ENCODE measurements at regions not wholly inside any gene's neighbourhood (a gene's known extent, or its start where the extent isn't known, plus 50 kb on each side); places are given as distances from the start of the nearest gene placed in this dataset.

- Histone ChIP-seq H3K4me3 (no peak overlapping the region), H3K36me3 (no peaks in the 10 kb centered on the region), H3K27ac (peak overlapping the region; percentile 69), H3K9me3 (no peaks in the 10 kb centered on the region), H3K4me1 (peaks cover 27% of the 10 kb centered on the region), H3K27me3 (no peaks in the 10 kb centered on the region)
- no peak for DNase-seq (ENCODE audit: extremely low spot score in 2 of 2)
- TF ChIP-seq CTCF (IDR thresholded peaks at IDR 0.05) (no peak), POLR2AphosphoS5 (IDR thresholded peaks at IDR 0.05; ENCODE audit: insufficient read depth in 1 of 2, low read depth in 1 of 2) (peak in 1 of 2 donors; percentile 90)
- intact Hi-C loops (cut with DNase I): no loop called here
Observed at GRCh38 chr12:91931111-91931510, 214.5 kb downstream of the BTG1 start.

- intact Hi-C loops (cut with DNase I): no loop called here
- no peak for DNase-seq (ENCODE audit: extremely low spot score in 2 of 2)
- H3K27me3 ChIP-seq: no peaks in the 10 kb centered on the region
Observed at GRCh38 chr12:91928501-91928900, 217.1 kb downstream of the BTG1 start.

GRCh38 chr12:91926848-91927247 lies 218.8 kb downstream of the BTG1 start:
- H3K36me3 ChIP-seq: no peaks in the 10 kb centered on the region
- no peak for DNase-seq (ENCODE audit: extremely low spot score in 2 of 2)
- H3K4me3 ChIP-seq: no peak overlapping the region
- TF ChIP-seq CTCF (IDR thresholded peaks at IDR 0.05) (no peak), POLR2AphosphoS5 (IDR thresholded peaks at IDR 0.05; ENCODE audit: insufficient read depth in 1 of 2, low read depth in 1 of 2) (peak in 1 of 2 donors; percentile 89), POLR2A (IDR thresholded peaks at IDR 0.05) (no peak)
- H3K4me1 ChIP-seq: peaks cover 26% of the 10 kb centered on the region
- no peaks in the 10 kb centered on the region for H3K9me3 ChIP-seq
- H3K27me3 ChIP-seq: no peaks in the 10 kb centered on the region
- intact Hi-C loops (cut with DNase I): no loop called here
- no peak overlapping the region for H3K27ac ChIP-seq

More at GRCh38 chr12:91928501-91928900, 217.1 kb downstream of the BTG1 start:
- no peaks in the 10 kb centered on the region for H3K36me3 ChIP-seq
- H3K4me3 ChIP-seq: no peak overlapping the region
- no peak overlapping the region for H3K27ac ChIP-seq
- TF ChIP-seq POLR2AphosphoS5 (IDR thresholded peaks at IDR 0.05; ENCODE audit: insufficient read depth in 1 of 2, low read depth in 1 of 2): no peak
- no peak for TF ChIP-seq POLR2A (IDR thresholded peaks at IDR 0.05)
- TF ChIP-seq CTCF (IDR thresholded peaks at IDR 0.05): no peak
- no peaks in the 10 kb centered on the region for H3K9me3 ChIP-seq
- H3K4me1 ChIP-seq: peaks cover 28% of the 10 kb centered on the region

- H3K27ac ChIP-seq: no peak overlapping the region
- no peak for TF ChIP-seq POLR2AphosphoS5 (IDR thresholded peaks at IDR 0.05; ENCODE audit: insufficient read depth in 1 of 2, low read depth in 1 of 2)
- TF ChIP-seq POLR2A (IDR thresholded peaks at IDR 0.05): no peak
- TF ChIP-seq CTCF (IDR thresholded peaks at IDR 0.05): no peak
- H3K4me1 ChIP-seq: peaks cover 21% of the 10 kb centered on the region
- no peak for DNase-seq (ENCODE audit: extremely low spot score in 2 of 2)
- H3K4me3 ChIP-seq: no peak overlapping the region
- no peaks in the 10 kb centered on the region for H3K9me3 ChIP-seq
- intact Hi-C loops (cut with DNase I): no loop called here
- H3K27me3 ChIP-seq: no peaks in the 10 kb centered on the region
- H3K36me3 ChIP-seq: no peaks in the 10 kb centered on the region
Observed at GRCh38 chr12:91924827-91925226, 220.8 kb downstream of the BTG1 start.

- Histone ChIP-seq H3K4me3 (no peak overlapping the region), H3K27ac (no peak overlapping the region), H3K9me3 (no peaks in the 10 kb centered on the region), H3K36me3 (no peaks in the 10 kb centered on the region), H3K27me3 (no peaks in the 10 kb centered on the region), H3K4me1 (peaks cover 21% of the 10 kb centered on the region)
- intact Hi-C loops (cut with DNase I): no loop called here
- no peak for DNase-seq (ENCODE audit: extremely low spot score in 2 of 2)
- TF ChIP-seq POLR2A (IDR thresholded peaks at IDR 0.05): no peak
- TF ChIP-seq CTCF (IDR thresholded peaks at IDR 0.05): no peak
- no peak for TF ChIP-seq POLR2AphosphoS5 (IDR thresholded peaks at IDR 0.05; ENCODE audit: insufficient read depth in 1 of 2, low read depth in 1 of 2)
Observed at GRCh38 chr12:91923864-91924263, 221.8 kb downstream of the BTG1 start.
